ENCODE measurements at regions not wholly inside any gene's neighbourhood (a gene's known extent, or its start where the extent isn't known, plus 50 kb on each side); places are given as distances from the start of the nearest gene placed in this dataset.

GRCh38 chr3:22371036-22371435 is 620.0 kb upstream of the ZNF385D start:
- Mint-ChIP-seq H3K27me3 (ENCODE audit: unreplicated experiment) (peaks cover 44% of the 10 kb centered on the region), H3K4me3 (ENCODE audit: unreplicated experiment) (peak overlapping the region; percentile 31), H3K9me3 (ENCODE audit: unreplicated experiment) (peaks cover 4% of the 10 kb centered on the region), H3K36me3 (ENCODE audit: unreplicated experiment) (peaks cover 3% of the 10 kb centered on the region), H3K4me1 (ENCODE audit: unreplicated experiment) (peaks cover 14% of the 10 kb centered on the region), H3K27ac (ENCODE audit: unreplicated experiment) (no peak overlapping the region)
- no peak for DNase-seq (ENCODE audit: extremely low spot score, unreplicated experiment)
- TF ChIP-seq CTCF (IDR thresholded peaks at IDR 0.05), result no peak

- no peak for DNase-seq (ENCODE audit: extremely low spot score, unreplicated experiment)
- H3K4me3 Mint-ChIP-seq (ENCODE audit: unreplicated experiment), result peak overlapping the region; percentile 67
- peaks cover under 1% of the 10 kb centered on the region for H3K9me3 Mint-ChIP-seq (ENCODE audit: unreplicated experiment)
- H3K27me3 Mint-ChIP-seq (ENCODE audit: unreplicated experiment), result peaks cover 44% of the 10 kb centered on the region
- TF ChIP-seq CTCF (IDR thresholded peaks at IDR 0.05), result no peak
- peaks cover 3% of the 10 kb centered on the region for H3K36me3 Mint-ChIP-seq (ENCODE audit: unreplicated experiment)
- peaks cover 18% of the 10 kb centered on the region for H3K4me1 Mint-ChIP-seq (ENCODE audit: unreplicated experiment)
- no peak overlapping the region for H3K27ac Mint-ChIP-seq (ENCODE audit: unreplicated experiment)
Measured at GRCh38 chr3:22371607-22372291, 620.7 kb upstream of the ZNF385D start.

- no peak for TF ChIP-seq CTCF (IDR thresholded peaks at IDR 0.05)
- peaks cover 25% of the 10 kb centered on the region for H3K4me1 Mint-ChIP-seq (ENCODE audit: unreplicated experiment)
- DNase-seq (ENCODE audit: extremely low spot score, unreplicated experiment), result peak; percentile 83
- H3K4me3 Mint-ChIP-seq (ENCODE audit: unreplicated experiment), result peak overlapping the region; percentile 67
- no peak overlapping the region for H3K27ac Mint-ChIP-seq (ENCODE audit: unreplicated experiment)
- peaks cover 3% of the 10 kb centered on the region for H3K36me3 Mint-ChIP-seq (ENCODE audit: unreplicated experiment)
- H3K27me3 Mint-ChIP-seq (ENCODE audit: unreplicated experiment), result peaks cover 44% of the 10 kb centered on the region
- no peaks in the 10 kb centered on the region for H3K9me3 Mint-ChIP-seq (ENCODE audit: unreplicated experiment)
Measured at GRCh38 chr3:22372292-22373062, 621.5 kb upstream of the ZNF385D start.

- Mint-ChIP-seq H3K27me3 (ENCODE audit: unreplicated experiment) (peaks cover 44% of the 10 kb centered on the region), H3K4me1 (ENCODE audit: unreplicated experiment) (peaks cover 30% of the 10 kb centered on the region), H3K4me3 (ENCODE audit: unreplicated experiment) (peak overlapping the region; percentile 67), H3K36me3 (ENCODE audit: unreplicated experiment) (peaks cover 3% of the 10 kb centered on the region), H3K27ac (ENCODE audit: unreplicated experiment) (no peak overlapping the region), H3K9me3 (ENCODE audit: unreplicated experiment) (no peaks in the 10 kb centered on the region)
- no peak for TF ChIP-seq CTCF (IDR thresholded peaks at IDR 0.05)
- DNase-seq (ENCODE audit: extremely low spot score, unreplicated experiment), result no peak
Measured at GRCh38 chr3:22373182-22373581, 622.2 kb upstream of the ZNF385D start.

GRCh38 chr3:22373827-22374226 is 622.8 kb upstream of the ZNF385D start:
- Mint-ChIP-seq H3K4me1 (ENCODE audit: unreplicated experiment) (peaks cover 33% of the 10 kb centered on the region), H3K36me3 (ENCODE audit: unreplicated experiment) (peaks cover 3% of the 10 kb centered on the region), H3K4me3 (ENCODE audit: unreplicated experiment) (no peak overlapping the region), H3K27ac (ENCODE audit: unreplicated experiment) (no peak overlapping the region), H3K9me3 (ENCODE audit: unreplicated experiment) (no peaks in the 10 kb centered on the region), H3K27me3 (ENCODE audit: unreplicated experiment) (peaks cover 43% of the 10 kb centered on the region)
- no peak for DNase-seq (ENCODE audit: extremely low spot score, unreplicated experiment)
- TF ChIP-seq CTCF (IDR thresholded peaks at IDR 0.05), result no peak
